22Rv1 (cell line): ENCODE measurements at regions not wholly inside any gene's neighbourhood (a gene's known extent, or its start where the extent isn't known, plus 50 kb on each side); places are given as distances from the start of the nearest gene placed in this dataset.

Experiments used
- H3K27ac ChIP-seq: fragments of 450-650 bp; 2 replicates; pipeline ENCODE4 v1.5.1; 2017
- ZFX ChIP-seq: fragments of 450-650 bp; IDR thresholded peaks from 2 replicates; pipeline ENCODE4 v1.6.1; 2017; ENCODE audit warnings: antibody characterized with exemption, borderline replicate concordance
- TF ChIP-seq, protein P1 (sequence below): fragments of 450-650 bp; IDR thresholded peaks from 2 replicates; pipeline ENCODE4 v1.5.1; 2017; ENCODE audit warnings: mild to moderate bottlenecking

GRCh38 chr13:80751854-80752253, 410.9 kb upstream of the SPRY2 start:
- H3K27ac ChIP-seq, result no peak overlapping the region
- TF ChIP-seq ZFX, result no peak
- TF ChIP-seq, protein P1, sequence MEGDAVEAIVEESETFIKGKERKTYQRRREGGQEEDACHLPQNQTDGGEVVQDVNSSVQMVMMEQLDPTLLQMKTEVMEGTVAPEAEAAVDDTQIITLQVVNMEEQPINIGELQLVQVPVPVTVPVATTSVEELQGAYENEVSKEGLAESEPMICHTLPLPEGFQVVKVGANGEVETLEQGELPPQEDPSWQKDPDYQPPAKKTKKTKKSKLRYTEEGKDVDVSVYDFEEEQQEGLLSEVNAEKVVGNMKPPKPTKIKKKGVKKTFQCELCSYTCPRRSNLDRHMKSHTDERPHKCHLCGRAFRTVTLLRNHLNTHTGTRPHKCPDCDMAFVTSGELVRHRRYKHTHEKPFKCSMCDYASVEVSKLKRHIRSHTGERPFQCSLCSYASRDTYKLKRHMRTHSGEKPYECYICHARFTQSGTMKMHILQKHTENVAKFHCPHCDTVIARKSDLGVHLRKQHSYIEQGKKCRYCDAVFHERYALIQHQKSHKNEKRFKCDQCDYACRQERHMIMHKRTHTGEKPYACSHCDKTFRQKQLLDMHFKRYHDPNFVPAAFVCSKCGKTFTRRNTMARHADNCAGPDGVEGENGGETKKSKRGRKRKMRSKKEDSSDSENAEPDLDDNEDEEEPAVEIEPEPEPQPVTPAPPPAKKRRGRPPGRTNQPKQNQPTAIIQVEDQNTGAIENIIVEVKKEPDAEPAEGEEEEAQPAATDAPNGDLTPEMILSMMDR, result no peak

DNA sequence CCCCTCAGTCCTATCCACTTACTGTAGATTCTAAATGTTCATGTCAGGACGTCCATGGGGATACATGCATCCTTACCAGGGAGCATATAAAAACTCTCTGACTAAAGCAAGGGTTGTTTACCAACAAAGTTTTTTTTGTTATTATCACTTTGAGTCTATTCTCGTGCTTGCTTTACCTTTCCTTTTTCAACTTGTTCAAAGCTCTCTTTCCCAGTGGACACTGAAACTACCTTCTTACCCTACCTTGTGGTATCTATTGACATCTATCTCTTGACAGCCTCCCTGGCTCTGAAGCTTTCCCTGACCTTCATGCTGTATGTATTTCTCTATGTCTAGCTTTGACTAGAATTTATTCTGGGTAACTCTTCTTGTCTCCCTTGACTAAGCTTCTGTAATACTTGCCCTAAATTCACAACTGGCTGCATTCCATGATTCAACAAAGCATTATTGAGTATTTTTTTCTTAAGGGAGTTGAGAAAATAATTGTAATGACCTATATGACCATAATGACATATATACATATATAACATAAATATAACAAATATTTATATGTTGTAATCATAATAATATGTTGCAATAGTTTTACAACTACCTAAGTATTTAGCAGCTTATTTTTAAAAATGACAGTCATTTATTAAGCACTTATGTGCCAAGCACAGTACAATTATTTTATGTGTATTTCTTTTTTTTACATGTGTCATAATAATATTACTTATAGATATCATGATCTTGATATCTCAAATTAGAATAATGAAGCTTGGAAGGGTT, 403.4 kb upstream of the SPRY2 start:
- TF ChIP-seq ZFX, result no peak
- TF ChIP-seq, protein P1, result no peak
- no peak overlapping the region for H3K27ac ChIP-seq

DNA sequence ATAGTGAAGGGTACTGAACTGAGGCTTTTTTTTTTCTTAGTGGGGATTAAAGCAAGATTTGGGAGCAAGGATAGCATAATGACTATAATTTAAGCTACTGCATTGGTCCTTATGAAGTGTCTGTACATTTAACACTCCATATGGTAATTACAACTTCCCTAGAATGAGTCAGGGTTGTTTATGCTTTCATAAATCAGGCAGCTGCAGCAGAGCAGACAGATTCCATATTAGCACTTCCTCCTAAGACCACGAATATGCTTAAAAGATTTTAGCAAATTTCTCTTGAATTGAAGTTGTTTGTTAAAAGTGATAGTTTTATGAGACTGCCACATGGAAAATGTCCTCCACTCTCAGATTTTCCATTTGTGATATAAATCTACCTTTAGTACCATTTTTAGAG, 401.1 kb upstream of the SPRY2 start:
- H3K27ac ChIP-seq, result no peak overlapping the region
- no peak for TF ChIP-seq ZFX
- TF ChIP-seq, protein P1, result no peak

DNA sequence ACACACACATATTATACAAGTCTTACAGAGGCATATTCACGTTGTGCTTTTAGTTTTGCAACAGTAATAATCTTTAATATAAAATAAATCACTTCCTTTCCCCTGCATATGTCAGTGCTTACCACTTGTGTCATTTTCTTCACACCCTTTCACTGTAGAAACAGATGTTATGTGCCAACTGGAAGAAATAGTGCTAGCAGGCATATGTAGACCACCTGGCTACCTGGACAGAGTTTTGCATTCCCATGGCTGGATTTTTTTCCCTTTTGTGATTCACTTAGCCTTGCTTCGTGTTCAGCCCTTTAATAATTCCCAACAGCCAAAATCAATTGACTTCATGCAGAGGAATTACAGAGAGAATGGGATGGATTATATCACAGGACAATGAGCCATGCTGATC, 399.1 kb upstream of the SPRY2 start:
- TF ChIP-seq, protein P1, result no peak
- no peak for TF ChIP-seq ZFX
- H3K27ac ChIP-seq, result no peak overlapping the region

DNA sequence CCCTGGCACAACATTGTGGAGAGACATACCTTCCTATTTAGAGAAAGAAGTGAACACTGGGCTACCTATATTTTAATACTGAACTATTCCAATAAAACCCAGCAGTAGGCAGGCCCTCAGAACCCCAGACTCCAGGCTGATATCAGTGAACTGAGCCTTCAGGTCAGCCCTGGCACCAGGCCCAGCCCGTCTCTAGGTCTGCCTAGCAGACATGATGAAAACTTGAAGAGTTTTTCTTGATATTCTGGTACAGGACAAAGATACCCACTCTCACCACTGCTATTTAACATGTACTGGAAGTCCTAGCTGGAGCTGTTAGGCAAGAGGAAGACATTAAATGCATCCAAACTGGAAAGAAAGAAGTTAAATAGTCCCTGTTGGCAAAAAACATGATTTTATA, 396.6 kb upstream of the SPRY2 start:
- no peak overlapping the region for H3K27ac ChIP-seq
- no peak for TF ChIP-seq ZFX
- TF ChIP-seq, protein P1, result no peak

GRCh38 chr13:80727321-80727975, 386.5 kb upstream of the SPRY2 start:
- no peak overlapping the region for H3K27ac ChIP-seq
- no peak for TF ChIP-seq ZFX
- TF ChIP-seq, protein P1, result no peak

GRCh38 chr13:80726868-80727267, 385.9 kb upstream of the SPRY2 start:
- no peak overlapping the region for H3K27ac ChIP-seq
- TF ChIP-seq, protein P1, result no peak
- no peak for TF ChIP-seq ZFX
